ENCODE measurements at regions not wholly inside any gene's neighbourhood (a gene's known extent, or its start where the extent isn't known, plus 50 kb on each side); places are given as distances from the start of the nearest gene placed in this dataset.

- H3K27me3 ChIP-seq: peaks cover 0 to 39% (median 6%) of the 10 kb centered on the region in 9 donors
- 81 to 88% (median 86%) methylated on average over 10 of the region's 10 CpGs for WGBS, 4 donors
- H3K36me3 ChIP-seq: no peaks in the 10 kb centered on the region
- H3K27ac ChIP-seq: no peak overlapping the region
- no peaks in the 10 kb centered on the region for H3K4me1 ChIP-seq
- H3K9me3 ChIP-seq: peaks cover 0 to 5% (median 0%) of the 10 kb centered on the region in 12 donors
- ATAC-seq: no peak
- intact Hi-C loops (cut with DNase I): no loop called here
- TF ChIP-seq POLR2A (IDR thresholded peaks at IDR 0.05) (no peak), CTCF (IDR thresholded peaks at IDR 0.05) (no peak)
- H3K4me3 ChIP-seq: no peak overlapping the region
- DNase-seq: no peak
Measured at GRCh38 chr10:130542761-130543160, 406.6 kb downstream of the GLRX3 start.

GRCh38 chr10:130543794-130544193 is 407.6 kb downstream of the GLRX3 start:
- 60 to 77% (median 70%) methylated on average over 2 to 7 of the region's 7 CpGs for WGBS, 4 donors
- Histone ChIP-seq H3K27ac (no peak overlapping the region), H3K27me3 (peaks cover 0 to 46% (median 6%) of the 10 kb centered on the region in 9 donors), H3K4me1 (no peaks in the 10 kb centered on the region), H3K9me3 (peaks cover 0 to 2% (median 0%) of the 10 kb centered on the region in 12 donors), H3K36me3 (no peaks in the 10 kb centered on the region), H3K4me3 (no peak overlapping the region)
- no peak for ATAC-seq
- TF ChIP-seq POLR2A (IDR thresholded peaks at IDR 0.05) (no peak), CTCF (IDR thresholded peaks at IDR 0.05) (no peak)
- intact Hi-C loops (cut with DNase I): no loop called here
- no peak for DNase-seq

- DNase-seq (no peak), ATAC-seq (no peak)
- no peak for TF ChIP-seq CTCF (IDR thresholded peaks at IDR 0.05)
- no peak for TF ChIP-seq POLR2A (IDR thresholded peaks at IDR 0.05)
- intact Hi-C loops (cut with DNase I): no loop called here
- 17 to 21% (median 18%) methylated on average over 6 of the region's 6 CpGs for WGBS, 4 donors
- H3K27ac ChIP-seq: no peak overlapping the region
- H3K4me3 ChIP-seq: no peak overlapping the region
- no peaks in the 10 kb centered on the region for H3K4me1 ChIP-seq
- peaks cover 0 to 51% (median 6%) of the 10 kb centered on the region in 9 donors for H3K27me3 ChIP-seq
- no peaks in the 10 kb centered on the region for H3K36me3 ChIP-seq
- H3K9me3 ChIP-seq: no peaks in the 10 kb centered on the region
Measured at GRCh38 chr10:130545122-130545521, 408.9 kb downstream of the GLRX3 start.

- DNase-seq: no peak
- WGBS, 4 donors: 62 to 72% (median 68%) methylated on average over 8 of the region's 8 CpGs
- Histone ChIP-seq H3K27me3 (peaks cover 0 to 51% (median 6%) of the 10 kb centered on the region in 9 donors), H3K27ac (no peak overlapping the region), H3K9me3 (no peaks in the 10 kb centered on the region), H3K4me3 (no peak overlapping the region), H3K4me1 (no peaks in the 10 kb centered on the region), H3K36me3 (no peaks in the 10 kb centered on the region)
- intact Hi-C loops (cut with DNase I): no loop called here
- no peak for ATAC-seq
- TF ChIP-seq CTCF (IDR thresholded peaks at IDR 0.05): no peak
Measured at GRCh38 chr10:130545697-130546096, 409.5 kb downstream of the GLRX3 start.
